ENCODE measurements at regions not wholly inside any gene's neighbourhood (a gene's known extent, or its start where the extent isn't known, plus 50 kb on each side); places are given as distances from the start of the nearest gene placed in this dataset.

DNA sequence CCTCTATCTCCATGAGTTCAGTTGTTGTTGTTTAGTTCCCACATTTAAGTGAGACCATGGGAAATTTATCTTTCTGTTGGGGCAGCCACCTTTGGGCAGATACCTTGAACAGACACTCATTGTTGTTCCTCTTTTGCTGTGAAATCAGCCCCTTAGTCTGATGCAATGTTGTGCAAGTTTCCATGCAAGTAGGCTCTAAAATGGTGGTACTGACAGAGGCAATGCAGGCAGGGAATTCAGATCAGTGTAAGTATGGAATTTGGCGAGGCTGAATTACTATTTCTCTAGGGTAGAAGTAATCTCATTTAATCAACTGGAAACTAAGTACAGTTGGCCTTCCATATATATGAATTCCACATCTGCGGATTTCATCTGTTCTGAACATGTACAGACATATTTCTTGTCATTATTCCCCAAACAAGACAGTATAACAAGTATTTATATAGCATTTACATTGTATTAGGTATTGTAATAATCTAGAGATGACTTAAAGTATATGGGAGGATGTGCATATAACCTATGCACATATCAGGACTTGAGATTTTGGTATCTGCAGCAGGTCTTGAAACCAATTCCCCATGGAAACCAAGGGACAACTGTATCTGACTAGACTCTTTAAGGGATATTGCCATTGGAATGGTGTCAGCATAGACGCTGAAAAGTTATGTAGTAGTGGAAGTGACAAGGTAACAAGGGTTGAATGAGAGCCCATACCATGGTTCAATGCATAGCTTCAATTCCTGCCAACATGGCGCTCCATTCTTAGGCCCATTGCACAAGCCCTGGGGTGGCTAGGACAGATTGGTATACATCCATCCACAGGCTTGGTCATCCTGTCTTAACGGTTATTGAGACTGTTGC is 281.5 kb upstream of the HTR2A start:
- H3K4me3 ChIP-seq (replicated peaks in 1 of 3; ENCODE audit: insufficient read depth in 1 of 3, low read depth in 2 of 3, low read length in 3 of 3) = no peak overlapping the region
- H3K27me3 ChIP-seq (ENCODE audit: control insufficient read depth in 1 of 2, insufficient read depth in 2 of 2, low read length in 2 of 2) = no peaks in the 10 kb centered on the region
- H3K9me3 ChIP-seq (ENCODE audit: low read length) = no peaks in the 10 kb centered on the region
- H3K4me2 ChIP-seq (ENCODE audit: low read depth, low read length) = no peak overlapping the region
- TF ChIP-seq NONO (IDR thresholded peaks at IDR 0.05) = no peak
- TF ChIP-seq NONO (CRISPR knock-in tag; conservative IDR thresholded peaks at IDR 0.05) = no peak
- peak; percentile 31; the same call in 1 of the 2 replicates for TF ChIP-seq CEBPB (IDR thresholded peaks at IDR 0.05; ENCODE audit: borderline replicate concordance, low read depth, low read length)
- TF ChIP-seq ZFY (CRISPR knock-in tag; IDR thresholded peaks at IDR 0.05) = no peak
- TF ChIP-seq, protein P1, sequence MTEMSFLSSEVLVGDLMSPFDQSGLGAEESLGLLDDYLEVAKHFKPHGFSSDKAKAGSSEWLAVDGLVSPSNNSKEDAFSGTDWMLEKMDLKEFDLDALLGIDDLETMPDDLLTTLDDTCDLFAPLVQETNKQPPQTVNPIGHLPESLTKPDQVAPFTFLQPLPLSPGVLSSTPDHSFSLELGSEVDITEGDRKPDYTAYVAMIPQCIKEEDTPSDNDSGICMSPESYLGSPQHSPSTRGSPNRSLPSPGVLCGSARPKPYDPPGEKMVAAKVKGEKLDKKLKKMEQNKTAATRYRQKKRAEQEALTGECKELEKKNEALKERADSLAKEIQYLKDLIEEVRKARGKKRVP (CRISPR knock-in tag; IDR thresholded peaks at IDR 0.05) = peak in 1 of 2 experiments; percentile 80; a peak in 2 of 4 replicates
- no peak overlapping the region for H2AFZ ChIP-seq (ENCODE audit: low read length)
- POLR2A ChIA-PET = no interaction called here
- no peak for FAIRE-seq
- H3K4me1 ChIP-seq (ENCODE audit: insufficient read depth, low read length) = no peaks in the 10 kb centered on the region
- CTCF ChIA-PET (ENCODE audit: low intra/inter-chr PET ratio, low total read pairs) = no interaction called here
- H3K36me3 ChIP-seq (replicated peaks in 1 of 2; ENCODE audit: control insufficient read depth in 1 of 2, insufficient read depth in 2 of 2, low read length in 2 of 2) = no peaks in the 10 kb centered on the region
- H3K9ac ChIP-seq (ENCODE audit: insufficient read depth, low read depth, low read length) = no peak overlapping the region
- H3K27ac ChIP-seq (ENCODE audit: extremely low read length, insufficient read depth, low read length) = no peak overlapping the region
- WGBS (ENCODE audit: low lambda C conversion rate) = 17% methylated on average over 4 of the region's 5 CpGs
- no peak for DNase-seq (ENCODE audit: low spot score)
- intact Hi-C loops (cut with micrococcal nuclease; ENCODE audit: unreplicated experiment) = no loop called here
- in situ Hi-C loops (cut with HindIII; ENCODE audit: extremely low pct_ligation_motif_present, low pct_unique_long_range_greater_than_20kb) = no loop called here
- no peaks in the 10 kb centered on the region for H4K20me1 ChIP-seq (ENCODE audit: insufficient read depth, low read length)
- BruUV-seq (replicated peaks) = no TSS peak
- H3K79me2 ChIP-seq (ENCODE audit: insufficient read depth, low read length) = no peaks in the 10 kb centered on the region
- ATAC-seq = no peak

GRCh38 chr13:47175172-47175866 is 278.5 kb upstream of the HTR2A start:
- intact Hi-C loops (cut with micrococcal nuclease; ENCODE audit: unreplicated experiment) (no loop called here), in situ Hi-C loops (cut with HindIII; ENCODE audit: extremely low pct_ligation_motif_present, low pct_unique_long_range_greater_than_20kb) (no loop called here)
- H3K27ac ChIP-seq (ENCODE audit: extremely low read length, insufficient read depth, low read length) = no peak overlapping the region
- no peaks in the 10 kb centered on the region for H3K36me3 ChIP-seq (replicated peaks in 1 of 2; ENCODE audit: control insufficient read depth in 1 of 2, insufficient read depth in 2 of 2, low read length in 2 of 2)
- POLR2A ChIA-PET = no interaction called here
- H3K9ac ChIP-seq (ENCODE audit: insufficient read depth, low read depth, low read length) = no peak overlapping the region
- H4K20me1 ChIP-seq (ENCODE audit: insufficient read depth, low read length) = no peaks in the 10 kb centered on the region
- BruUV-seq (replicated peaks) = no TSS peak
- no peaks in the 10 kb centered on the region for H3K9me3 ChIP-seq (ENCODE audit: low read length)
- no peak overlapping the region for H2AFZ ChIP-seq (ENCODE audit: low read length)
- no peak overlapping the region for H3K4me2 ChIP-seq (ENCODE audit: low read depth, low read length)
- no peaks in the 10 kb centered on the region for H3K4me1 ChIP-seq (ENCODE audit: insufficient read depth, low read length)
- CTCF ChIA-PET (ENCODE audit: low intra/inter-chr PET ratio, low total read pairs) = no interaction called here
- H3K4me3 ChIP-seq (replicated peaks in 1 of 3; ENCODE audit: insufficient read depth in 1 of 3, low read depth in 2 of 3, low read length in 3 of 3) = no peak overlapping the region
- H3K79me2 ChIP-seq (ENCODE audit: insufficient read depth, low read length) = no peaks in the 10 kb centered on the region
- FAIRE-seq = no peak
- DNase-seq (ENCODE audit: low spot score) = no peak
- 0% methylated on average over 3 of the region's 3 CpGs for WGBS (ENCODE audit: low lambda C conversion rate)
- no peaks in the 10 kb centered on the region for H3K27me3 ChIP-seq (ENCODE audit: control insufficient read depth in 1 of 2, insufficient read depth in 2 of 2, low read length in 2 of 2)
- no peak for ATAC-seq
- TF ChIP-seq ZNF768 (CRISPR knock-in tag; IDR thresholded peaks at IDR 0.05) (no peak), DR1 (CRISPR knock-in tag; IDR thresholded peaks at IDR 0.05) (no peak), TEAD2 (CRISPR knock-in tag; IDR thresholded peaks at IDR 0.05) (no peak), ESRRA (CRISPR knock-in tag; IDR thresholded peaks at IDR 0.05; ENCODE audit: low read depth) (no peak), SIN3A (IDR thresholded peaks at IDR 0.05; ENCODE audit: borderline replicate concordance, low read depth, low read length) (no peak), ZEB1 (IDR thresholded peaks at IDR 0.05; ENCODE audit: insufficient replicate concordance, low read depth) (no peak), SYNCRIP (IDR thresholded peaks at IDR 0.05; ENCODE audit: insufficient read depth, low read depth, low read length) (no peak), NKX3-1 (CRISPR knock-in tag; IDR thresholded peaks at IDR 0.05) (no peak), HCFC1 (IDR thresholded peaks at IDR 0.05; ENCODE audit: low read depth, low read length) (no peak), GATAD1 (CRISPR knock-in tag; IDR thresholded peaks at IDR 0.05) (no peak), TIGD3 (CRISPR knock-in tag; IDR thresholded peaks at IDR 0.05; ENCODE audit: borderline replicate concordance) (no peak), KMT2B (CRISPR knock-in tag; IDR thresholded peaks at IDR 0.05) (no peak)

Measured in HepG2 (cell line).